ENCODE measurements at regions not wholly inside any gene's neighbourhood (a gene's known extent, or its start where the extent isn't known, plus 50 kb on each side); places are given as distances from the start of the nearest gene placed in this dataset.

GRCh38 chr3:64417816-64418215 lies 192.6 kb upstream of the PRICKLE2 start:
- ATAC-seq (no peak), DNase-seq (ENCODE audit: low read depth in 1 of 2, low spot score in 1 of 2) (no peak), FAIRE-seq (no peak)
- Histone ChIP-seq H3K9me3 (no peaks in the 10 kb centered on the region), H3K4me1 (no peaks in the 10 kb centered on the region), H3K4me2 (no peak overlapping the region), H3K27ac (peak overlapping the region in 1 of 2 experiments; percentile 45; a peak in 1 of 6 replicates), H3K4me3 (no peak overlapping the region)
- ChIA-PET CTCF (interaction anchor here (0.6 kb wide), 1 partner anchor 77 kb away, joined by 3 read pairs; no protein-coding TSS in a partner anchor), POLR2A (no interaction called here)
- 56% methylated on average over 4 of the region's 4 CpGs for WGBS (ENCODE audit: missing lambda C conversion rate)
- TF ChIP-seq ZFP36 (IDR thresholded peaks at IDR 0.05; ENCODE audit: borderline replicate concordance, partially characterized antibody) (no peak), HDAC2 (IDR thresholded peaks at IDR 0.05) (no peak), EHF (CRISPR knock-in tag; IDR thresholded peaks at IDR 0.05) (no peak), HOXB5 (CRISPR knock-in tag; IDR thresholded peaks at IDR 0.05) (no peak), SMC3 (IDR thresholded peaks at IDR 0.05) (no peak), NFE2L2 (conservative IDR thresholded peaks at IDR 0.05; ENCODE audit: low read length) (no peak), ESRRA (IDR thresholded peaks at IDR 0.05; ENCODE audit: borderline replicate concordance, low read length) (no peak), MAX (IDR thresholded peaks at IDR 0.05) (no peak), NR3C1 (IDR thresholded peaks at IDR 0.05) (no peak), CBX2 (IDR thresholded peaks at IDR 0.05; ENCODE audit: borderline replicate concordance, low read depth) (no peak), RFX5 (IDR thresholded peaks at IDR 0.05) (no peak), ZSCAN20 (CRISPR knock-in tag; IDR thresholded peaks at IDR 0.05) (no peak), HES2 (IDR thresholded peaks at IDR 0.05) (no peak), JUNB (IDR thresholded peaks at IDR 0.05) (no peak), POLR2AphosphoS2 (conservative IDR thresholded peaks at IDR 0.05; ENCODE audit: low read length) (no peak), ZNF302 (CRISPR knock-in tag; IDR thresholded peaks at IDR 0.05) (no peak), BCL3 (IDR thresholded peaks at IDR 0.05) (no peak), MAZ (IDR thresholded peaks at IDR 0.05; ENCODE audit: borderline replicate concordance, low read depth, low read length) (no peak), ELK1 (IDR thresholded peaks at IDR 0.05; ENCODE audit: low read depth, low read length) (no peak), BHLHE40 (IDR thresholded peaks at IDR 0.05; ENCODE audit: low read depth, low read length) (no peak)

- no peak overlapping the region for H3K4me2 ChIP-seq
- ATAC-seq (no peak), DNase-seq (ENCODE audit: low read depth in 1 of 2, low spot score in 1 of 2) (no peak), FAIRE-seq (no peak)
- WGBS (ENCODE audit: missing lambda C conversion rate), result 72% methylated on average over 7 of the region's 7 CpGs
- no peaks in the 10 kb centered on the region for H3K9me3 ChIP-seq
- TF ChIP-seq CBX8 (IDR thresholded peaks at IDR 0.05) (no peak), EHMT2 (IDR thresholded peaks at IDR 0.05; ENCODE audit: low read depth) (no peak), ZFP36 (IDR thresholded peaks at IDR 0.05; ENCODE audit: borderline replicate concordance, partially characterized antibody) (no peak), HMGXB4 (CRISPR knock-in tag; IDR thresholded peaks at IDR 0.05; ENCODE audit: borderline replicate concordance) (no peak), KDM5A (IDR thresholded peaks at IDR 0.05) (no peak), GATA3 (IDR thresholded peaks at IDR 0.05; ENCODE audit: borderline replicate concordance) (no peak), PHF8 (IDR thresholded peaks at IDR 0.05; ENCODE audit: borderline replicate concordance, low read depth) (no peak), EP300 (IDR thresholded peaks at IDR 0.05) (no peak), USF2 (IDR thresholded peaks at IDR 0.05) (no peak), SMC3 (IDR thresholded peaks at IDR 0.05) (no peak), E2F6 (IDR thresholded peaks at IDR 0.05; ENCODE audit: borderline replicate concordance, low read depth) (no peak), POLR2A (IDR thresholded peaks at IDR 0.05; ENCODE audit: low read length) (no peak), HDAC2 (IDR thresholded peaks at IDR 0.05) (no peak), SREBF2 (IDR thresholded peaks at IDR 0.05) (no peak), CBX2 (IDR thresholded peaks at IDR 0.05; ENCODE audit: borderline replicate concordance, low read depth) (no peak)
- ChIA-PET CTCF (interaction anchor here (1.0 to 1.4 kb wide), 2 partner anchors 16 to 71 kb away, joined by 3 read pairs; no protein-coding TSS in a partner anchor), POLR2A (no interaction called here)
- no peak overlapping the region for H3K4me3 ChIP-seq
- no peak overlapping the region for H3K27ac ChIP-seq
- no peaks in the 10 kb centered on the region for H3K4me1 ChIP-seq
These were observed 188.8 kb upstream of the PRICKLE2 start for GRCh38 chr3:64414043-64414442.
